Effector memory CD8-positive, alpha-beta T cell (primary cell): ENCODE measurements at regions not wholly inside any gene's neighbourhood (a gene's known extent, or its start where the extent isn't known, plus 50 kb on each side); places are given as distances from the start of the nearest gene placed in this dataset.
"Not testable (repeated sequence)": the region's sequence is repeated elsewhere in the genome, so short reads cannot be mapped to it uniquely, and the experiment has no call there.

Experiments
- ATAC-seq: fragments of 150-1000 bp; cut with Tn5 transposase; replicated peaks from 2 replicates; pipeline ENCODE4 v1.10.0; 2021; ENCODE audit warnings: mild to moderate bottlenecking, moderate library complexity
- DNase-seq, 3 experiments: peaks; one replicate each; pipeline ENCODE4 v3.0.0; 2021
- H3K27ac Mint-ChIP-seq, 2 donors: one replicate each; pipeline ENCODE4 v1.8.0; 2022; ENCODE audit warnings: mild to moderate bottlenecking in 2 of 2, mixed read lengths in 2 of 2, moderate library complexity in 2 of 2
- H3K27me3 Mint-ChIP-seq, 2 donors: one replicate each; pipeline ENCODE4 v1.8.0; 2022; ENCODE audit warnings: mixed read lengths in 2 of 2
- H3K36me3 Mint-ChIP-seq: one replicate; pipeline ENCODE4 v1.8.0; 2022; ENCODE audit warnings: mild to moderate bottlenecking, moderate library complexity, mixed read lengths; ENCODE audit not compliant: insufficient read depth
- H3K4me1 Mint-ChIP-seq, 2 donors: one replicate each; pipeline ENCODE4 v1.8.0; 2022; ENCODE audit warnings: low read depth in 2 of 2, mixed read lengths in 2 of 2
- H3K4me3 Mint-ChIP-seq, 2 donors: one replicate each; pipeline ENCODE4 v1.8.0; 2022; ENCODE audit warnings: mild to moderate bottlenecking in 2 of 2, mixed read lengths in 2 of 2, moderate library complexity in 2 of 2
- H3K9me3 Mint-ChIP-seq, 2 donors: one replicate each; pipeline ENCODE4 v1.8.0; 2022; ENCODE audit warnings: mixed read lengths in 2 of 2

GRCh38 chr11:12585861-12586260 is 88.4 kb upstream of the TEAD1 start:
- Mint-ChIP-seq H3K9me3 (no peaks in the 10 kb centered on the region), H3K36me3 (no peaks in the 10 kb centered on the region), H3K4me3 (no peak overlapping the region), H3K4me1 (no peaks in the 10 kb centered on the region), H3K27ac (no peak overlapping the region), H3K27me3 (peaks cover 20 to 24% of the 10 kb centered on the region in 2 donors)
- ATAC-seq: no peak
- no peak for DNase-seq

GRCh38 chr11:12587333-12587991 is 86.8 kb upstream of the TEAD1 start:
- peaks cover 26 to 34% of the 10 kb centered on the region in 2 donors for H3K27me3 Mint-ChIP-seq
- H3K9me3 Mint-ChIP-seq: no peaks in the 10 kb centered on the region
- no peak overlapping the region for H3K27ac Mint-ChIP-seq
- H3K4me1 Mint-ChIP-seq: no peaks in the 10 kb centered on the region
- ATAC-seq (no peak), DNase-seq (no peak)
- H3K4me3 Mint-ChIP-seq: no peak overlapping the region
- H3K36me3 Mint-ChIP-seq: no peaks in the 10 kb centered on the region

DNA sequence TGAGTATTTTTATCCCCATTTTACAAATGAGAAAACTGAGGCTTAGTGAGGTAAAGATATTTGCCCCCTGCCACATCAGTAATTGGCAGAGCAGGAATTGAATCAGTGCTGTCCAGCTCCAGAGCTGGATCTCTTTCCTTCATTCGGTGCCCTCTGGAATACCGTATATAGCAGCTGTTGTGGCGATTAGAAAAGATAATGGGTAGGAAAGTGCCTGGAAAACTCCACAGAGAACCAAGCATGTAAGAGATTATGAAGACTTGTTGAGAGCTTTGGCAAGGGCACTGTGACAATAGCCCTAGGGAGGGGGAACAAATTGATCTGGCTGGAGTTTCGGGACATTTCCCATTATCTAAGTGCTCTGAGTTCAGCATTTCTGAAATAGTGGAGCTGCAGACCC is 82.5 kb upstream of the TEAD1 start:
- Mint-ChIP-seq H3K36me3 (no peaks in the 10 kb centered on the region), H3K4me1 (no peaks in the 10 kb centered on the region), H3K4me3 (no peak overlapping the region), H3K9me3 (no peaks in the 10 kb centered on the region), H3K27me3 (peaks cover 35 to 38% of the 10 kb centered on the region in 2 donors), H3K27ac (no peak overlapping the region)
- ATAC-seq: no peak
- DNase-seq: no peak

- Mint-ChIP-seq H3K27me3 (peaks cover 35 to 38% of the 10 kb centered on the region in 2 donors), H3K4me1 (no peaks in the 10 kb centered on the region), H3K9me3 (no peaks in the 10 kb centered on the region), H3K36me3 (no peaks in the 10 kb centered on the region), H3K27ac (no peak overlapping the region), H3K4me3 (no peak overlapping the region)
- DNase-seq: no peak
- no peak for ATAC-seq
Observed at GRCh38 chr11:12592283-12592682, 81.9 kb upstream of the TEAD1 start.

DNA sequence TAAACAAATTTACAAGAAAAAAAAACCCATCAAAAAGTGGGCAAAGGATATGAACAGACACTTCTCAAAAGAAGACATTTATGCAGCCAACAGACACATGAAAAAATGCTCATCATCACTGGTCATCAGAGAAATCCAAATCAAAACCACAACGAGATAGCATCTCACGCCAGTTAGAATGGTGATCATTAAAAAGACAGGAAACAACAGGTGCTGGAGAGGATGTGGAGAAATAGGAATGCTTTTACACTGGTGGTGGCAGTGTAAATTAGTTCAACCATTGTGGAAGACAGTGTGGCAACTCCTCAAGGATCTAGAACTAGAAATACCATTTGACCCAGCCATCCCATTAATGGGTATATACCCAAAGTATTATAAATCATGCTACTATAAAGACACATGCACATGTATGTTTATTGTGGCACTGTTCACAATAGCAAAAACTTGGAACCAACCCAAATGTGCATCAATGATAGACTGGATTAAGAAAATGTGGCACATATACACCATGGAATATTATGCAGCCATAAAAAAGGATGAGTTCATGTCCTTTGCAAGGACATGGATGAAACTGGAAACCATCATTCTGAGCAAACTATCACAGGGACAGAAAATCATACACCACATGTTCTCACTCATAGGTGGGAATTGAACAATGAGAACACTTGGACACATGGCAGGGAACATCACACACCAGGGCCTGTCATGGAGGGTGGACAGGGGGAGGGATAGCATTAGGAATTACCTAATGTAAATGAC is 79.0 kb upstream of the TEAD1 start:
- DNase-seq, H3K4me3 Mint-ChIP-seq, ATAC-seq, H3K9me3 Mint-ChIP-seq, H3K4me1 Mint-ChIP-seq, H3K27ac Mint-ChIP-seq, H3K36me3 Mint-ChIP-seq: not testable (repeated sequence)
- peaks cover 37% of the 10 kb centered on the region in 2 donors for H3K27me3 Mint-ChIP-seq

- Mint-ChIP-seq H3K27ac (no peak overlapping the region), H3K9me3 (no peaks in the 10 kb centered on the region), H3K36me3 (no peaks in the 10 kb centered on the region), H3K4me3 (no peak overlapping the region), H3K27me3 (peaks cover 34 to 40% of the 10 kb centered on the region in 2 donors), H3K4me1 (peaks cover 7 to 9% of the 10 kb centered on the region in 2 donors)
- ATAC-seq (peak; percentile 31), DNase-seq (no peak)
Observed at GRCh38 chr11:12598330-12599256, 75.6 kb upstream of the TEAD1 start.

GRCh38 chr11:12599408-12600143 is 74.6 kb upstream of the TEAD1 start:
- no peak for ATAC-seq
- no peak overlapping the region for H3K4me3 Mint-ChIP-seq
- peak; percentile 5 to 12 (median 6) for DNase-seq
- H3K36me3 Mint-ChIP-seq: no peaks in the 10 kb centered on the region
- no peaks in the 10 kb centered on the region for H3K9me3 Mint-ChIP-seq
- no peak overlapping the region for H3K27ac Mint-ChIP-seq
- peaks cover 44 to 50% of the 10 kb centered on the region in 2 donors for H3K27me3 Mint-ChIP-seq
- H3K4me1 Mint-ChIP-seq: peaks cover 7 to 9% of the 10 kb centered on the region in 2 donors

- H3K4me1 Mint-ChIP-seq: peaks cover 7 to 9% of the 10 kb centered on the region in 2 donors
- H3K4me3 Mint-ChIP-seq: no peak overlapping the region
- no peak for ATAC-seq
- no peaks in the 10 kb centered on the region for H3K36me3 Mint-ChIP-seq
- DNase-seq: no peak
- no peak overlapping the region for H3K27ac Mint-ChIP-seq
- no peaks in the 10 kb centered on the region for H3K9me3 Mint-ChIP-seq
- peaks cover 47 to 50% of the 10 kb centered on the region in 2 donors for H3K27me3 Mint-ChIP-seq
Observed at GRCh38 chr11:12600829-12601228, 73.4 kb upstream of the TEAD1 start.

DNA sequence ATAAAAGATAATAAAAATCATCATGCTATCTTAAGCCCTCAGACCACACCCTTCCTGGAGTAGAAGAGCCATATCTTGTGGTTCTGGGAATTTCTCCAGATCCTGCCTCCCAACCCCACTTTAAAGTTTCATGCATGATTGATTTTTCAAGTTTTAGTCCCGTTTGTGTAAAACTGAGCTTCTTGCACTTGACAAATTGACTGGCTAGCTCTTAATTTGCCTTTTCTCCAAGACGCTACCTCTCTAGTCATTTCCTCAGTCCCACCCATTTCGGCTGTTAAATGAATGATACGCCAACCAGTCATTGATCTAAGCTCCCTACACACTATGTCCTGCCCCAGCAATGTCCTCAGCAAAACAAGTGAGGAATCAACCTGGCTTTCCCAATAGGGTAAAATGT is 71.8 kb upstream of the TEAD1 start:
- no peak for ATAC-seq
- no peak for DNase-seq
- Mint-ChIP-seq H3K27me3 (peaks cover 47 to 59% of the 10 kb centered on the region in 2 donors), H3K27ac (no peak overlapping the region), H3K9me3 (no peaks in the 10 kb centered on the region), H3K4me3 (no peak overlapping the region), H3K4me1 (peaks cover 7 to 9% of the 10 kb centered on the region in 2 donors), H3K36me3 (no peaks in the 10 kb centered on the region)

- no peaks in the 10 kb centered on the region for H3K9me3 Mint-ChIP-seq
- H3K27ac Mint-ChIP-seq: no peak overlapping the region
- DNase-seq (no peak), ATAC-seq (no peak)
- no peak overlapping the region for H3K4me3 Mint-ChIP-seq
- peaks cover 5 to 6% of the 10 kb centered on the region in 2 donors for H3K4me1 Mint-ChIP-seq
- peaks cover 47 to 59% of the 10 kb centered on the region in 2 donors for H3K27me3 Mint-ChIP-seq
- H3K36me3 Mint-ChIP-seq: no peaks in the 10 kb centered on the region
Observed at GRCh38 chr11:12603143-12604088, 70.8 kb upstream of the TEAD1 start.

GRCh38 chr11:12604557-12605153 is 69.6 kb upstream of the TEAD1 start:
- ATAC-seq (no peak), DNase-seq (no peak)
- no peak overlapping the region for H3K27ac Mint-ChIP-seq
- no peaks in the 10 kb centered on the region for H3K9me3 Mint-ChIP-seq
- no peaks in the 10 kb centered on the region for H3K4me1 Mint-ChIP-seq
- no peak overlapping the region for H3K4me3 Mint-ChIP-seq
- no peaks in the 10 kb centered on the region for H3K36me3 Mint-ChIP-seq
- H3K27me3 Mint-ChIP-seq: peaks cover 43 to 59% of the 10 kb centered on the region in 2 donors

DNA sequence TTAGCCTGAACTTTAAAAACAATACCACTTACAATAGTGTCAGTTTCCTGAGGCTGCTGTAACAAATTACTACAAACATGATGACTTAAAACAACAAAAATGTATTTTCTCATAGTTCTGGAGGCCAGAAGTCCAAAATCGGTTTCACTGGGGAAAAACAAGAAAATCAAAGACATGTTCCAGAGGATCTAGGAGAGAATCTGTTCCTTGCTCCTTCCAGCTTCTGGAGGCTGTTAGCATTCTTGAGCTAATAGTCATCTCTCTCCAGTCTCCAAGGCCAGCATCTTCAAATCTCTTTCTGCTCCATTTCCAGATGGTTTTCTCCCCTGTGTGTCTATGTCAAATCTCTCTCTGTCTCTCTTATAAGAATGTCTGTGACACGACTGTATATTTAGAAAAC is 67.6 kb upstream of the TEAD1 start:
- no peaks in the 10 kb centered on the region for H3K4me1 Mint-ChIP-seq
- peaks cover 4 to 7% of the 10 kb centered on the region in 2 donors for H3K9me3 Mint-ChIP-seq
- H3K4me3 Mint-ChIP-seq: no peak overlapping the region
- DNase-seq: no peak
- peaks cover 33 to 46% of the 10 kb centered on the region in 2 donors for H3K27me3 Mint-ChIP-seq
- H3K36me3 Mint-ChIP-seq: no peaks in the 10 kb centered on the region
- H3K27ac Mint-ChIP-seq: no peak overlapping the region
- ATAC-seq: no peak
